ENCODE measurements at regions not wholly inside any gene's neighbourhood (a gene's known extent, or its start where the extent isn't known, plus 50 kb on each side); places are given as distances from the start of the nearest gene placed in this dataset.
"Not testable (repeated sequence)": the region's sequence is repeated elsewhere in the genome, so short reads cannot be mapped to it uniquely, and the experiment has no call there.

DNA sequence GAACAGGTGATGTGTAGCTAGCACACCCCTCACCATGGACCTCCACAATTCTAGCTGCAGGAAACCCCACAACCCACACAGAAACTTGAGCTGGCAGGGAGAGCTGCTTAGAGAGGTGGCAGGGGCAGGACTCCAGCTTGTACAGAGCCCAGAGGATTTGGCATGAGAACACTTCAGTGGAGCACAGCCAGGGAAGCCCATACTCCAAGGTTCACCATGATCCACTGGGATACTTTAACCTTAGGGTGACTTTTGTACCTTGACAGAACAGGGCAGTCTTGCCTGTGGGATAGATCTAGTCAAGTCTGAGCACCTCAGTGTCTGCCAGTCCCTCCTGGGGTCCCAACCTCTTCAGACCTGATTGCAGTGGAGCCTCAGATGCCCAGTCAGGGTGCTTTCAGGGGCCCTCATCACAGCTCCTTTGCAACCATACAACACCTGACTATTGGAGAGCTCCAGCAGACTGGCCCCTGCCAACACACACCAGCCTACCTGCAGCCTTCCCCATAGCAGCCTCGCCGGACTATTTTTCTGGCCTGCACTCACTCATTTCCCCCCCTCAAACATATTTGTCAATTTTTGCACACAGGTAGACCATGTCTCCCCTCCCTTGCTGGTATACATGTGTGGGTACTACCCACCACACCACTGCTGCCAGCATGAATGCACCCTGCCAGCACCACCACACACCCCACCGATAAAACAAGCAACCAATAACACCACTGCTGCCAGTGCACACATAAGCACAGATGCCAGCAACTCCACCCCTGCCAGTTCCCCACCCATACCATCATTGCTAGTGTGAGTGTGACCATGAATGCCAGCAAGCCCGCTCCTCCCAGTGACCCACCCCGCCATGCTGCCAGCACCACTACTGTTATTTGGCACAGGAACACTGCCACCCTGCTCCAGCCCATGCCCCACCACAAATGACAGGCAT is 56.0 kb upstream of the CDX4 start:
- DNase-seq = no peak
- intact Hi-C loops (cut with DNase I, micrococcal nuclease) = no loop called here
- no peaks in the 10 kb centered on the region for H3K4me1 Mint-ChIP-seq
- peaks cover 3% of the 10 kb centered on the region for H3K9me3 Mint-ChIP-seq (ENCODE audit: low read depth)
- POLR2A ChIA-PET = no interaction called here
- CTCF ChIA-PET = no interaction called here
- H3K27me3 Mint-ChIP-seq = no peaks in the 10 kb centered on the region
- H3K4me3 Mint-ChIP-seq = no peak overlapping the region
- no peak for ATAC-seq
- H3K27ac Mint-ChIP-seq = no peak overlapping the region
- H3K36me3 Mint-ChIP-seq (ENCODE audit: low read depth) = no peaks in the 10 kb centered on the region

DNA sequence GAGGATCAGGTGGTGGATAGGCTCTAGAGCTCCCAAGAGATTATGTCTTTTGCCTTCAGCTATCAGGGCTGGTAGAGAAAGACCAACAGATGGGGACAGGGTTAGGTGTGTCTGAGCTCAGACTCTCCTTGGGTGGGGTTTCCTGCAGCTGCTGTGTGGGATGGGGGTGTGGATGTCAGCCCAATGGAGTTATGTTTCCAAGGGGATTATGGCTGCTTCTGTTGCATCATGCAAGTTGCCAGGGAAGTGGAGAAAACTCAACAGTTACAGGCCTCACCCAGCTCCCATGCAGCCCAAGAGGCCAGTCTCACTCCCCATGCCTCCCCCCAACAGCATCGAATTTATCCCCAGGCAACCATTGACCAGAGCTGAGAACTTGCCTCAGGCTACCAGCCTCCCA is 80.2 kb upstream of the CDX4 start:
- no peaks in the 10 kb centered on the region for H3K36me3 Mint-ChIP-seq (ENCODE audit: low read depth)
- H3K9me3 Mint-ChIP-seq (ENCODE audit: low read depth) = peaks cover 5% of the 10 kb centered on the region
- ATAC-seq (no peak), DNase-seq (no peak)
- no peak overlapping the region for H3K4me3 Mint-ChIP-seq
- H3K4me1 Mint-ChIP-seq = no peaks in the 10 kb centered on the region
- POLR2A ChIA-PET = no interaction called here
- peaks cover 2% of the 10 kb centered on the region for H3K27me3 Mint-ChIP-seq
- intact Hi-C loops (cut with DNase I, micrococcal nuclease) = no loop called here
- CTCF ChIA-PET = no interaction called here
- no peak overlapping the region for H3K27ac Mint-ChIP-seq

DNA sequence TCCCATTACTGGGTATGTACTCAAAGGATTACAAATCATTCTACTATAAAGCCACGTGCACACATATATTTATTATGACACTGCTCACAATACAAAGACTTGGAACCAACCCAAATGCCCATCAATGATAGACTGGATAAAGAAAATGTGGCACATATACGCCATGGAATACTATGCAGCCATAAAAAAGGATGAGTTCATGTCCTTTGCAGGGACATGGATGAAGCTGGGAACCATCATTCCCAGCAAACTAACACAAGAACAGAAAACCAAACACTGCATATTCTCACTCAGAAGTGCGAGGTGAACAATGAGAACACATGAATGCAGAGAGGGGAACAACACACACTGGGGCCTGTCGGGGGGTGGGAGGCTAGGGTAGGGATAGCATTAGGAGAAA is 89.6 kb upstream of the CDX4 start:
- H3K27me3 Mint-ChIP-seq; H3K4me1 Mint-ChIP-seq; DNase-seq; ATAC-seq; H3K4me3 Mint-ChIP-seq; intact Hi-C loops (cut with DNase I, micrococcal nuclease); CTCF ChIA-PET; H3K27ac Mint-ChIP-seq; POLR2A ChIA-PET; H3K36me3 Mint-ChIP-seq (ENCODE audit: low read depth); H3K9me3 Mint-ChIP-seq (ENCODE audit: low read depth): not testable (repeated sequence)

DNA sequence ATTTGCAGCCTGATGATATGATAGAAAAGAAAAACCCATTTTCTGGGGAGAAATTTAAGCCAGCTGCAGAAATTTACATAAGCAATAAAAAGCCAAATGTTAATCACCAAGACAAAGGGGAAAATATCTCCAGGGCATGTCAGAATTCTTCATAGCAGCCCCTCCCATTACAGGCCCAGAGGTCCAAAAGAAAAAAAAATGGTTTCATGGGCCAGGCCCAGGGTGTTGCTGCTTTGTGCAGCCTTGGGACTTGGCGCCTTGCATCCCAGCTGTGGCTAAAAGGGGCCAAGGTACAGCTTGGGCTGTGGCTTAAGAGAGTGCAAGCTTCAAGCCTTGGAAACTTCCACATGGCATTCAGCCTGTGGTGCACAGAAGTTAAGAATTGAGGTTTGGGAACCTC is 97.9 kb upstream of the CDX4 start:
- Mint-ChIP-seq H3K36me3 (ENCODE audit: low read depth) (no peaks in the 10 kb centered on the region), H3K4me3 (no peak overlapping the region), H3K9me3 (ENCODE audit: low read depth) (peaks cover 1% of the 10 kb centered on the region), H3K27ac (no peak overlapping the region), H3K4me1 (no peaks in the 10 kb centered on the region), H3K27me3 (peaks cover 3% of the 10 kb centered on the region)
- ATAC-seq (no peak), DNase-seq (no peak)
- POLR2A ChIA-PET = no interaction called here
- intact Hi-C loops (cut with DNase I, micrococcal nuclease) = no loop called here
- CTCF ChIA-PET = no interaction called here

DNA sequence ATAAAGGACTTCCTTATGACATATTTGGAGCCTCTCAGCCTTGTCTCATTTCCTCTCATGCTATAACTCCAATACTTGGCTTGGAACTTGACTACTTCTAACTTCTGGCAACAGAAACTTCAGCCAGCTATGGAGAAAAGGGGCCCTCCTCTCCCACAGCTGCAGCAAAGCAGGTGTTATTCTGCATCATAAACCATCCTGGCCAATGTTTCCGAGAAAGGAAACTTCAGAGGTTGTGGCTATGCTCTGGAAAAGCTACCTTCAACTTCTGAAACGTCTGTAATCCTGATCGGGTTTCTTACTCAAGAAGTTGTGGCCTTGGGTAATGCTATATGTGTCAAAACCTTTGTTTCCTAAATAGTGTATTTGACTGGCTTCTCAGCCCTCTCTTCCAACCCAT is 109.5 kb upstream of the CDX4 start:
- no peaks in the 10 kb centered on the region for H3K36me3 Mint-ChIP-seq (ENCODE audit: low read depth)
- DNase-seq = no peak

DNA sequence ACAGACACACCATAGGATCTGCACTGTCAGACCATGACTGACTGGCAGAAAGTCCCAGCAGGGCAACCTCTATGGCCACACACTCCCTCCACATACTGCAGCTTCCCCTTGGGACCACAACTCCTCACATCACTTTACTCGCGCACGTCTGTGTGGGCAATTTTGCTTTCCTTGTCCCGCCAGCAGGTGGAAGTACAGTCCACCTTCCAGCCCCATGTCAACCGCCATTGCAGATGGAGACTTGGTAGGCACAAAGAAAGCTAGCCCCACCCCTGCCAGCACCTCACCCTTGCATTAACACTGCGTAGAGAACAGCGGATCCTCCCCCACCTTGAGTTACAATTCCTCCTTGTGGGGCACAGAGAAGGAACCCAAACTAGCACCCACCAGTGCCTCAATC is 74.4 kb upstream of the NAP1L2 start:
- Mint-ChIP-seq H3K36me3 (ENCODE audit: low read depth) (no peaks in the 10 kb centered on the region), H3K4me3 (no peak overlapping the region), H3K4me1 (no peaks in the 10 kb centered on the region), H3K27me3 (no peaks in the 10 kb centered on the region), H3K9me3 (ENCODE audit: low read depth) (peaks cover 2% of the 10 kb centered on the region), H3K27ac (no peak overlapping the region)
- DNase-seq (peak; percentile 3), ATAC-seq (no peak)
- CTCF ChIA-PET = no interaction called here
- POLR2A ChIA-PET = no interaction called here
- intact Hi-C loops (cut with DNase I, micrococcal nuclease) = no loop called here

More for the DNA sequence above, 109.5 kb upstream of the CDX4 start:
- intact Hi-C loops (cut with DNase I, micrococcal nuclease) = no loop called here
- Mint-ChIP-seq H3K4me3 (no peak overlapping the region), H3K27me3 (peaks cover 2% of the 10 kb centered on the region), H3K4me1 (no peaks in the 10 kb centered on the region), H3K9me3 (ENCODE audit: low read depth) (peaks cover 6% of the 10 kb centered on the region), H3K27ac (no peak overlapping the region)
- POLR2A ChIA-PET = no interaction called here
- CTCF ChIA-PET = no interaction called here
- ATAC-seq = no peak

DNA sequence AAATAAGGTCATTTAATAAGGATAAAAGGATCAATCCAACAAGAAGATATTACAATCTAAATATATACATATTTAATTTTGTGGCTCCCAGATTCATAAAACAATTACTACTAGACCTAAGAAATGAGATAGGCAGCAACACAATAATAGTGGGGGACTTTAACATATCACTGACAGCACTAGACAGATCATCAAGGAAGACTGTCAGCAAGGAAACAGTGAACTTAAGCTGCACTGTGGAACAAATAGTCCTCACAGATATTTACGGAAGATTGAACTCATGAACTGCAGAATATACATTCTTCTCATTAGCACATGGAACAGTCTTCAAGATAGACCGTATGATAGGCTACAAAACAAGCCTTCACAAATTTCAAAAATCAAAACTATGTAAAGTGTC is 56.1 kb upstream of the NAP1L2 start:
- H3K36me3 Mint-ChIP-seq (ENCODE audit: low read depth) = no peaks in the 10 kb centered on the region
- POLR2A ChIA-PET = no interaction called here
- no peak for ATAC-seq
- H3K9me3 Mint-ChIP-seq (ENCODE audit: low read depth) = no peaks in the 10 kb centered on the region
- H3K4me1 Mint-ChIP-seq = no peaks in the 10 kb centered on the region
- H3K27me3 Mint-ChIP-seq = peaks cover 5% of the 10 kb centered on the region
- DNase-seq = no peak
- intact Hi-C loops (cut with DNase I, micrococcal nuclease) = no loop called here
- no peak overlapping the region for H3K4me3 Mint-ChIP-seq
- CTCF ChIA-PET = no interaction called here
- no peak overlapping the region for H3K27ac Mint-ChIP-seq

DNA sequence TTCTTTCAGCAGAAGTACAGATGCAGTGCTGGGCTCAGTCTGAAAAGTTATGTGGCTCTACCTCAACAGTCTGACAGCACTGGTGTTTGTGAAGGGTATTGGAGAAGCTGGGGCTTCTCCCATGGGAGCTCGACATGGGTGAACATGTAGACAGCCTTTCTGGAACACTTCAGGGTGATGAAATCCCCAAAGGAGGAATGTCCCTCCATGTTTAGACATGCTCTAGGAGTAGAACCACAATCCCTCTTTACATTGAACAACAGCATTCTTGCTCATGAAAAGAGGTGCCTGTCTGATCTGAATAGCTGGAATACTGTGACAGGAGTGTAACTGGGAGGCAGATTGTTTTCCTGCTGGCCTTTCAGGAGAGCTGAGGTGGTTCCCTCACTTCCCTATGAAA is 53.8 kb upstream of the NAP1L2 start:
- H3K36me3 Mint-ChIP-seq (ENCODE audit: low read depth) = no peaks in the 10 kb centered on the region
- H3K4me3 Mint-ChIP-seq = no peak overlapping the region
- intact Hi-C loops (cut with DNase I, micrococcal nuclease) = no loop called here
- no peaks in the 10 kb centered on the region for H3K4me1 Mint-ChIP-seq
- peaks cover 5% of the 10 kb centered on the region for H3K27me3 Mint-ChIP-seq
- ATAC-seq (no peak), DNase-seq (no peak)
- ChIA-PET CTCF (no interaction called here), POLR2A (no interaction called here)
- H3K9me3 Mint-ChIP-seq (ENCODE audit: low read depth) = no peaks in the 10 kb centered on the region
- H3K27ac Mint-ChIP-seq = no peak overlapping the region

DNA sequence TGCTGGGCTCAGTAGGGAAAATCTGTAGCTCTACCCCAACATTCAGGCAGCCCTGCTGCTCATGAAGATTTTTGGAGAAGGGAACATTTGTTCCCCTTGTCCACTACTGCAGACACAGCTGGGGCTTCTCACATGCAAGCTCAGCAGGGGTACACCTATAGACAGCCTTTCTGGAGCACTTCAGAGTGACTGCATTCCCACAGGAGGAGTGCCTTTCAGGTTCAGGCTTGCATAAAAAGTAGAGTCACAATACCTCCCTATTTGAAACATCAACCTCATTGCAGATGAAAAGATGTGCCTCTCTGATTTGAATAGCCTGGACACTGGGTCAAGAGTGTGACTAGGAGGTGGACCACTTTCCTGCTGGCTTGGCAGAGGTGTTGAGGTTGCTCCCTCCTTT is 53.3 kb upstream of the NAP1L2 start:
- intact Hi-C loops (cut with DNase I, micrococcal nuclease) = no loop called here
- Mint-ChIP-seq H3K27me3 (peaks cover 5% of the 10 kb centered on the region), H3K27ac (no peak overlapping the region)

DNA sequence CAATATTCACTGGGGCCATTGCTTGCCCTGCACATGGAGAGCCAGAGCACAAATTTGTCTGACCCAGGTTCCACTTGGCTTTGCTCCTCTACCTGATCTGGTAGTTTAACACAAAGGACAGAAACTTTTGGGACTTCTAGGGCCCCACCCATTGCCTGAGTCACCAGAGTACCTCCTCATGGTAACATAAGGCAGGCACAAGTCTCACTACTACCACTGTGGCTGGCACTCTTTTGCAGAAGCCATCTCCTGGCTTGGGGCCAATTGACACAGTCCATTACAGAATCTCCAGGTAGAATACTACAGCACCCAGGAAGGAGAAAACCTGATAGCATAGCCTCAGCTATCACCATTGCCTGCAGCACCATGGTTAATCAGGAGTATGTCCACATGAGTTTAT is 52.6 kb upstream of the NAP1L2 start:
- Mint-ChIP-seq H3K4me1 (no peaks in the 10 kb centered on the region), H3K4me3 (no peak overlapping the region), H3K27ac (no peak overlapping the region), H3K9me3 (ENCODE audit: low read depth) (no peaks in the 10 kb centered on the region), H3K36me3 (ENCODE audit: low read depth) (no peaks in the 10 kb centered on the region), H3K27me3 (peaks cover 5% of the 10 kb centered on the region)
- DNase-seq (no peak), ATAC-seq (no peak)
- POLR2A ChIA-PET = no interaction called here
- CTCF ChIA-PET = no interaction called here
- intact Hi-C loops (cut with DNase I, micrococcal nuclease) = no loop called here

More for the DNA sequence above, 53.3 kb upstream of the NAP1L2 start:
- ATAC-seq (no peak), DNase-seq (no peak)
- CTCF ChIA-PET = no interaction called here
- Mint-ChIP-seq H3K4me3 (no peak overlapping the region), H3K4me1 (no peaks in the 10 kb centered on the region), H3K36me3 (ENCODE audit: low read depth) (no peaks in the 10 kb centered on the region), H3K9me3 (ENCODE audit: low read depth) (no peaks in the 10 kb centered on the region)
- POLR2A ChIA-PET = no interaction called here

DNA sequence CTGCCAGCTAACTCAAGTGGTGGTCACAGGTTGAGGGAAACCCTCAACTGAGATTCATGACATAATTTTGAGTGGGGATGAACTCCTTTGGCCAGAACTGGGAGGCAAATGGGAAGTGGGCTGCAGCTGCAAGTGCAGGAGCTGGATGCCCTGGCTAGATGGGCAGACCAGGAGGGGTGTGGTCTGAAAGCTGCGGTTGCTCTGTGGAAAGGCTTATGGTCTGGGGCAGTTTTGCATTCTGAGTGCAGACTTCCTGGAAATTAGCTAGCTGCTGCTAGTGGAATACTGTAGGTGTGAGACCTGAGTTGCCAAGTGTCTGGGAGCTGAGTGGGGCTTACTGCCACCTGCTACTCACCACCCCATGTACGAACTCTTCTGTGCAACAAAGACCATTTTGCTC is 52.1 kb upstream of the NAP1L2 start:
- DNase-seq (no peak), ATAC-seq (no peak)
- Mint-ChIP-seq H3K27me3 (peaks cover 5% of the 10 kb centered on the region), H3K27ac (no peak overlapping the region), H3K4me1 (no peaks in the 10 kb centered on the region), H3K9me3 (ENCODE audit: low read depth) (no peaks in the 10 kb centered on the region), H3K36me3 (ENCODE audit: low read depth) (no peaks in the 10 kb centered on the region), H3K4me3 (no peak overlapping the region)
- intact Hi-C loops (cut with DNase I, micrococcal nuclease) = no loop called here
- POLR2A ChIA-PET = no interaction called here
- CTCF ChIA-PET = no interaction called here

Measured in activated CD4-positive, alpha-beta T cell treated with anti-CD3 and anti-CD28 coated beads for 36 hours (primary cell).